GM18870 (cell line): ENCODE measurements at regions not wholly inside any gene's neighbourhood (a gene's known extent, or its start where the extent isn't known, plus 50 kb on each side); places are given as distances from the start of the nearest gene placed in this dataset.
"Not testable (repeated sequence)": the region's sequence is repeated elsewhere in the genome, so short reads cannot be mapped to it uniquely, and the experiment has no call there.

Experiments used
- ATAC-seq: cut with Tn5 transposase; IDR thresholded peaks from one replicate; pipeline ENCODE4 v1.9.1; 2021; ENCODE audit warnings: moderate library complexity; ENCODE audit not compliant: unreplicated experiment

DNA sequence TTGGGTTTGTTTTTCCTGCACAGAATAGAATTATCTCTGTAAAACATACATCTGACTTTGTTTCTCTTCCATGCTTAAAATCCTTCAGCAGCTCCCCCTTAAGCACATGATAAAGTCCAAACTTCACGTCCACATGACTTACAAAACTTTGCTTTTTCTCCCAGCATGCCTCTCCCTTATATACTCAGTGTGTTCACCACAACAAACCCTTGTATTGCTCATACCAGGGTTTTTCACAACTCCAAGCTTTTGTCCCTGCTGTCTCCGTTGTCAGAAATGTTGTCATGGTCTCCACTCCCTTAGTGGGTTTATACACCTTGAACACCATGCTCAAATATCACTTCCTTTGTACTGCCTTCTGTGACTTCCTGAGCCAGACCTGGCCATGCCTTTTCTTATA lies 91.1 kb upstream of the MITF start:
- ATAC-seq = no peak

DNA sequence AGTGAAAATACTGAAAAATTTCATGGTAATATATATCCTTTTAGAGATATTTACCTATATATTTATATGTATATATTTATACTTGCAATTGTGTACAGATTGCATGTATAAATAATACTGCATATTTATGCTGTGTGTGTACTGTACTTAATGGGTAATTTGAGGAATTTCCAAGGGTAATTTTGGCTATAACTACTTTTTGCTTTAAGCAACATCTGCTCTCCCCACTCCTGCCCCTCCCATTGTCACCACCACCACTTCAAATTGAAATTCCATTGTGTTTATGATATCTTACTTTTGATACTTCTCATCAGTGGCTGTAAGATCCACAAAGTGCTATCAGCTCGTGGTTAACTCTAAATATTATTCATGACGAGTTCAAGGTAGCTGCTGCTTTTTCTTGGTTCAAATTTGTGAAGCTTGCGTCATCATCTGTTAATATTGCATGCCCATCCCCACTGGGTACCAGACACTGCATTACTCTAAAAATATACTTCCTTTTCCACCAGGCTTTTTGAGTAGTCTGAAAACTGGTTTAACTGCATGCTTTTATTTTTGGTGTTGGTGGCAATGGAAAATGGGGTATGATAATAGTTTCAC lies 91.7 kb upstream of the MITF start:
- no peak for ATAC-seq

DNA sequence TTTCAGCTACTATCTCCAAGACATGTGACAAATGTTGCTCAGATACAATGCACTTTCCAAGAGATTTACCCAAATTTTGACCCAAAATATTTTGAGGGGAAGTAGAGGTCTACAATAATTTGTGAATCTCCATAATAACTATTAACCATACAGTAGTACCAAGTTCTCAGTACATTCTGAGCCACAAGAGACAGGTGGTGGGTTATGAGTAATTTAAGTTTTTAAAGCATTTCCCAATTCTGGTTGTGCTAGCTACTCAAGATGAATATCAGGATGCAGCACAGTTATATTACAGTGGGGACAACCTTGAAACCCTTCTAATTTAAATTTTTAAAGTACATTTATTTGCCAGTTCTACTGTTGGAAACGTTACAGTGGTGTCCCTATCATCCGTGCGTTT lies 92.2 kb upstream of the MITF start:
- no peak for ATAC-seq

DNA sequence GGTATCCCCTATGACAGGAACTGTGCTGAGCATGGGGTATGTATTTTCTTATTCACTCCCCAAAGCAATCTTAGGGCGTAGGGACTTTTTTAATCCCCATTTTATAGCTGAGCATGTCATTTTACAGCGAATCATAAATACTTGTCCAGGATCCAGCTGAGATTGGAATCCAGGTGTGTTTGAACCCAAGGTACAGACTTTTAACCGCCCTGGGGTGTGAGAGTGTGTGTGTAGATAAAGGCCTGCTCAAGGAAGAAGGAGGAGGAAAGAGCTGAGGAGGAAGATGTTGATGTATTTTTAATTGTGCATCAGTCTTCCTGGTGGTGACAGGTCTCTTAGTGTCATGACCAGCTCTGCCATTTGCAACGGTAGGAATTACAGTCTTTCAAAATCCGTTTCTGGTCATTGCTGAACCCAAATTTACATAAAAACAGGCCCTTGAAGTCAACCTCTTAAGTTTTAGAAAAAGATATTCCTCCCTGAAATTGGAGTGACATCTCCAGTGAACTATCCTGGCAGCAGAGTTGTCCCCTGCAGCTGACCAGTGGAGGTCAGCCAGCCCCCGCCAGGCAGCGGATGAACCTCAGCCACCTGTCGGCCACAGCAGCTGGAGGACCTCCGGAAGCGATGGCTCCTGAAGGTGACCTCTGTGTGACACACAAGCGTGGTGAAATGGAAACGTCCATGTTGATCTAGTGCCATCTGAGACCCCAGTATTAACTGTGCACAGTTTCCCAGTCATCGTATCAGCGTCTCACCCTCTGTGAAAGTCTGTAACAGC lies 92.8 kb upstream of the MITF start:
- no peak for ATAC-seq

DNA sequence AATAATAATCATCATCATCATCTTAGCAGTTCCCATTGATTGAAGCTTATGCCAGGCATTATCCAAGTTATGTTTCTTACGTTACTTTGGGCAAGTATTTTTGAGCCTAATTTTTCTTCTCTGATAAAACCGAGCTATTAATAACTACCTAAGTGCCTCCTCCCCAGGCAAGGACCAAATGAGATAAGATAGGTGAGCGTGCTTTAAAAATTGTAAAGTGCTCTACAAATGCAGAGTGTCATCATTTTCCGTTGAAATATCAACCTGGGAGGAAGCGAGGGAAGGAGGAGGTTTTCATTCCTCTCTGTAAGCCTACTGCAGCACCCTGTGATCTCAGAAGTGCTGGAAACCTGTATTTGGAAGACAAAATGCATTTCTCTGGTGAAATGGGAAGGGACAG lies 96.7 kb upstream of the MITF start:
- no peak for ATAC-seq

DNA sequence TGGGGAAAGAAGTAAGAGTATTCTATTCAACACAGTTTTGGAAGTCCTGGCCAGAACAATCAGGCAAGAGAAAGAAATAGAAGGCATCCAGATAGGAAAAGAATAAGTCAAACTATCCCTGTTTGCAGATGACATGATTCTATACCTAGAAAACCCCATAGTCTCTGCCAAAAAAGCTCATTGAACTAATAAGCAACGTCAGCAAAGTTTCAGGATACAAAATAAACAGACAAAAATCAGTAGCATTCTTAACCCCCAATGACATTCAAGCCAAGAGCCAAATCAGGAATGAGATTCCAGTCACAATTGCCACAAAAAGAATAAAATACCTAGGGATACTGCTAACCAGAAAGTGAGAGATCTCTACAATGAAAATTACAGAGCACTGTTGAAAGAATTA lies 99.4 kb upstream of the MITF start:
- ATAC-seq = no peak

DNA sequence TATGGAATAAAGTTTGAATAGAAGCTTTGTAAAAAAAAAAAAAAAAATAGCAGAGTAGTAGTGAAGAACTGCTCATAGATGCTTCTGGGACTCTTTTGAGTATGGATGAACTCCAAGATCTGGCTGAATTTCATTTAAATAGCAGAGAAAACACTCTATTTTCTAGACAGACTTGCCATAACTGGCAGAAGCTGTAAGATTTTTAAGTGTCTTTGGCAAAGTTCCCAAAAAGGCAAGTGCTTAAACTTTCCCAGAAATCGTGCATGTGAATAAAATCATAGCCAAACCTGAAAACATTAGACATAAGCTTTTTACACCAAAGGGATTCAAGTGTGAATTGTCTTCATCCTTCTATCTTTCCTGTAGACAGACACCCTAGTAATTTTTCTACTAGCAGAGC lies 110.3 kb upstream of the MITF start:
- no peak for ATAC-seq

DNA sequence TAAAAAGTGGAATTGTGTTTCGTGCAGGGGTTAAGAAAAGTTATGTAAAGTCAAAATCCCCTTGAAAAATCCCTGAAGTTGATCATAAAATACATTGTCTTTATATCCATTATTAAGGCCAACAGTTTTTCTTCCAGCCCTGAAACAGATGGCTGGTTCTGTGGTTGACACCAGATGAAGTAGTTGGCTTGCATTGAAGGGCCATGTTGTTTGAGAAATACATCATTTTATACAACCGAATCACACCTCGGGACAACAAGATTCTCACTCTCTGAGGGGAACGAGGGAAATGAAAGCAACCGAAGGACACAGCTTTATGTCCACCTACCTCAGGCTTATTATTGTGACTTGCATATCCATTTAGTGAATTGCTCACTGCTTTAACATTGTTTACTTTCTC lies 126.0 kb upstream of the MITF start:
- ATAC-seq = no peak

DNA sequence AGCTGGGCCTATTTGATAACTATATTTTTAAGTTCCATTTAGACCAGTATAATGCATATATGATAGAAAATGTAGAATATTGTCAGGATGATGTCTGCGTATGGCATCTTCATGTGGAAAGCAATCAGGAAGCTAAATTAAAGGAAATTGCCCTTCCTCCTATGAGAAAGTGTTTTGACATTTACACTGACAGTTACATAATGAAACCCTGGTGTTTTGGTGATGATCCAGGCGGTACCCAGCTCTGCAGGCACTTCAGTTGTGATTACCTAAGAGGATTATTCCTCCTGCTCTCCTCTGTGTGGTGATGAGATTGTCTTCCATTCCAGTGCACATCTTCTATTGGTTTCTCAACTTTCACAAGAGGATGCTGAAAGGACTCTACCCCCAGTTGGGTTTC lies 126.5 kb upstream of the MITF start:
- no peak for ATAC-seq

DNA sequence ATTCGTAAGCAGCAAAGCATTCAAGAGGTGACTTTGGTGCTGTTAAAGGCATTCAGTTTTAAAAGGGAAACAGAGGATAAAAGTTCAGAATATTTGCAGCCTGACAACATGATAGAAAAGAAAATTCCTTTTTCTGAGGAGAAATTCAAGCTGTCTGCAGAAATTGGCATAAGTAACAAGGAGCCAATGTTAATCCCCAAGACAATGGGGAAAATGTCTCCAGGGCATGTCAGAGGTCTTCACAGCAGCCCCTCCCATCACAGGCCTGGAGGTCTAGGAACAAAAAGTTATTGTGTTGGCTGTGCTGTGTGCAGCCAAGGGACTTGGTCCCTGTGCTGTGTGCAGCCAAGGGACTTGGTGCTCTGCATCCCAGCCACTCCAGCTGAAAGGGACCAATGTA lies 129.7 kb upstream of the MITF start:
- ATAC-seq = not testable (repeated sequence)

DNA sequence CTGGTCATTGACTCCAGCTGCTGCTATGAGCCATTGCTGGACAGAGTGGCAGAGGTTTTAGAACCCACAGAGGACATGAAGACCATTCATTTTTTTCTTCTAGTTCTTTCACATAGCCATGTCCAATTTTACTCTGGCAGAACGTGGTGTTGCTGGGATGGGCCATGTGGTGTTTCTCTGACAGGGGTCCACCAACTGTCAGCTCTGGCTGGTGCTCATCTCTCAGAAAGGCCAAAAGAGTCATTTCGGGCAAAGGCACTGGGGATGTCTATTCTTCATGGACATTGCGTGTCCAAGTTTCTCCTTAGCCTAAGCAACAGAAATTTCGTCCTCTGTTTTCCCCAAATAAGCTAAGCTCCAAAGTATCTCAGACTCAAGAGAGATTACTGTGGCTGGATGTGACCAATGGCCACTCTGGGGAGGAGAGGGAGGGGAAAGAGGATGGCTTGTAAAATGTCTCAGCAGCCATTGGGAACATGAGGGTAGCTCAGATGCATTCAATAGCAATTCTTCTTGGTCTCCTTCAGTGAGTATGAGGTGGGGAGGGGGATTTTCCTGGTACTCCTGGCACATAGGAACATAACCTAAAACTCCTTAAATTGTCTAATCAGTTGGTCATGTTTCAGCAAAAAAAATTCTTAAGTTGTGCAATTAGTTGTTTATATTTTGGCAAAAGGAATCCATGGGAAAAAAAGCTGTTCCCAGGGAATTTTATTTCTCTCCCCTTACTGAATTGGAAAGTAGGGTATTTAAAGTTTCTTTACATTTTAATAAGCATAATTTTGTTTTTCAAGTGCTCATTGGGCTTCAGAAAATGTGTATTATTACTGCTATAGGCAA lies 131.6 kb upstream of the MITF start:
- no peak for ATAC-seq

DNA sequence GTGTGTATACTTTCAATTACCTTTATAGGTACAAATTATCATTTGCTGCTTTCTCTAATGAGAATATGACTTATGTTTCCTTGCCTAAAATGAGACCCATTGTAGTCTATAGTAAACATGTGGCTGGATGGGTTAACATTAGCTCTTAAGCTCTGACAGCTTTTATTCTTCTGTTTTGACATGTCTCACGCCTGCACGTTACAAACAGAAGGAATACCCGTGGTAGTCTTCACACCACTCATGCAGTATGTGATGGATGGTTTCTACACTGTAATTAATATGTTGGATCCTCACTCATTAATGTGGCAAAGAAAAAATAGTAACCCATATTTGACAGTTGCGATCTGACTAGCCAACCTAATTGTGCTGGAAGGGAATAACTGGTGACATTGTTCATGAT lies 133.4 kb upstream of the MITF start:
- ATAC-seq = no peak

DNA sequence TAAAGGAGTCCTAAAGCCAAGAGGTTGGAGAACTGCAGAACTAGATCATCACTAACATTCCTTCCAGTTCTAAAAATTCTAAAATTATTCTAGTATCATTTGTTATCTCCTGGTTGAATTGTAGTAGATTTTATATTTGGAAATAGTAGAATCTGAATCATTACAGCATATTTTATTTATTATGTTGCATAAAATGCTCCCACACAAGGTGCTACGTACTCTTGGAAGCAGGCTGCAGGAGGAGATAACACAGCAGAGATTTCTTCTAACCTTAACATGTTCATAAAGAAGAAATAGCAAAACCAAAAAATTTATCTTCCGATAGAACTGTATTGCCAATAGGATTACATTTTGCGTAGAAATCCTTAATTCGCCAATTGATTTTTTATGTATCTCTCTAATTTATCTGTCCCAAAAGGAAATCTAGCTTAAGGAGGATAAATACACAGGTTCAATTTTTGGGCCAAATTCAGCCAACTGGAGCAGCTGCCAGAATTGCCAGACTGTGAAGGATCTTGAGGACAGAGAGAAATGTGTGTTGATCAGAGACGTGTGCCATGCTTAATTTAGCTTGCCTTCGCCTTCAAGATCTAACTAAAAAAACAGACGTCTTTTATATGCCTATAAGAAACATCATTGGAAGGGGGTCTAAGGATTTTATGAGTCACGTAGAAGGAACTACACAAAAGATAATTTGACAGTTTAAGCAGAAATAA lies 134.4 kb upstream of the MITF start:
- no peak for ATAC-seq

DNA sequence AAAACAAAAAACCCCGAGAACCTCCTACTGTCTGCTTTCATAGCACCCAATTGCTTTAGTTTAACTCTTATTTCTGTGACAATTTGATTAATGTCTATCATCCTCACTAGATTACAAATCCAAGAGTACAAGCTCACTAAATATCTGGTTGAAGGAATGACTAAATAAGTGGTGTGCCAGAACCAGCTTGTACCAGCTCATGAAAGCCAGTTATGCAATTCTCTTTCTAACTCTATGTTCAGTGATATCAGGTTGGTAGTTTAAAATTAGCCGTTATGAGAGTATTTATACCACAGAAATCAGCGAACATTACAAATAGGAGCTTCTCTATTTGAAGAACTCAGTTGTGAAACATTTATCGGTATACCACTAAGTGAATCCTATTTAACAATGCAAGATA lies 137.2 kb upstream of the MITF start:
- no peak for ATAC-seq

DNA sequence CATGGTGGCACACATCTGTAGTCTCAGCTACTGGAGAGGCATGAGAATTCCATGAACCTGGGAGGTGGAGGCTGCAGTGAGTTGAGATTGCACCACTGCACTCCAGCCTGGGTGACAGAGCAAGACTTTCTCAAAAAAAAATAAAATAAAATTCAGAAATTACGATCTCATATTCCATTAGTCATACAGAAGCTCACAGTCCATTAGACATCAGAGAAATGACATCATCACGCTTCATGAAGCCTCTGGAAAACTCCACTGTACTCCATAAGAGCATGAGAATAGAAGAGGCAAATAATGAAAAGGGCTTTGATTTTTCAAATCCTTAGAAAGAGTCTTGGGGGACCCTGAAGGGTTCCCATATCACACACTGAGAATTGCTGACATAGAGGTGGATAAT lies 145.0 kb upstream of the MITF start:
- ATAC-seq = no peak

DNA sequence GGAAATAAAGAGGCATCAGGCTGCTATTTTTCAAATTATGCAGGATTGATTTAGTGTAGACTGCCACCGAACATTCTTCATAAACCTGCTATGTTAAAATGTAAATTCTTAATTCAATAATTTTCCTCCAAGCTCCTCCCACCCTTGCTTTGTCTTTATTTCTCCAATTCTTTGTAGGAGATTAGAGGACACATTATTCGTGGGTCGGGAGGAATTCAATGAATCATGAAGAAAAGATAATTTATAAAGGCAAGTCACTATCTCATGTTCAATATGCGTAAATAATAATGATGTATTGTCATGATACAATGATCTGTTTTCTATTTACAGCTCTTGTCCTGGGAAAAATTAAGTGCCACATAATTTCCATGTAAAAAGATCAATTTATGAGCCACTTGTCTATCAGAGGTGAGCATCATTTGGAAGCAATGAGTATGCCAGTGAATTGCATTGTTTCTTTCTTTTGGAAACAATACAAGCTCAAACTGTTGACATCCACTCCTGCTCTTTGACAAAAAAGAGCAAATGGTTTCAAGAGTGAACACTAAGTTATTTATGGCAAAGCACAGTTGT lies 148.0 kb upstream of the MITF start:
- ATAC-seq = no peak

DNA sequence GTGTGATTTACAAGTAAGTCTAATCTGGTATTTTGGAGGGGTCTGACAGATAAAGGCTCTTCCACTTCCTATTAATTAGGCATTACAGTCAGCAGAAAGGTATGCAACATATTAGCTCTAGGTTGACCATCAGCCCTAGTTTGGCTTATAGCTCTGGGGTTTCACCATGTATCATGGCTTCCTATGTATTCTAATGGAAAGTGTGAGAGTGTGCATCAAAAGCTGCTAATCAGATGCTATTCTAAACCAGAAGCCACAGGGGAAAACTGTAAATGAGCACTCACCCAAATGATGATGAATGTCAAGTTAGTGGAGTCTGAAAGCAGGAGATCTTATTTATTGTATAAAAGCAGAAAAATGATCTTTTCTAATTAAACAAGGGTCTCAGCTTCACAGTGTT lies 149.2 kb upstream of the MITF start:
- ATAC-seq = no peak

DNA sequence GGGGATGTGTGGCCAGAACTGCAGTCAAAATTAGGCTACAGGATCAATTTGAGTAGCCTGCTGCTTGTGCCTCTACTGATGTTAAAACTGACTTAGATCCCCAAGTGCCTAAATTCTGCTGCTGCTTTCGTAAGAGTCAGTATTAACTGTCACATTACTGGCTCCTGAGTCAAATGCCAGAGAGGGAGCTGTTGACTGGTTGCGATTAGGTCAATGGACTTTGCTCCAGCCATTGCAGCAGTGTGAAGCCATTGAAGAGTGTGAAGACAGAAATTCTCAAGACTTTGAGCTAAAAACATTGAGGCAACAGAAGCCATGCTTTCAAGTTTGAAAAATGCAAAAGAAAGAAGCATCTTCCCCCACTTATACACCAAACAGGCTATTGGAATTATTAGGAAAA lies 151.1 kb upstream of the MITF start:
- ATAC-seq = no peak

DNA sequence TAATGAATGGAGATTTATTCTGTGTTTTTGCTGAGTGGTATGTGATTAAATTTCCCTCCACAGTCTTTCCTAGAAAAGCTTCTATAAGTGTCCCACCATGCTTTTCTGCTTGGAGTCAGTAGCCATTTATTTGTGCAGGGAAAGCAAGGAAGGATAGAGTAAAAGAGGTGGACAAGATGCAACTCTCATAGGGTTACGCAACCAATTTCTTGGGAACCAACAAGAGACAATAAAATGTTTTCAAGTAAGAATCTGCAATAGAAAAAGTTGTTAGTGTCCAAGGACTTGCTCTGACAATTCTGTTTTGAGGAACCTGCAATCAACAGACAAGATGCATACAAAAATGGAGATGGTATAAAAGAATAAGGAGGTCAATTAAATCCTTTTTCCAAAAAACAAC lies 153.8 kb upstream of the MITF start:
- no peak for ATAC-seq

DNA sequence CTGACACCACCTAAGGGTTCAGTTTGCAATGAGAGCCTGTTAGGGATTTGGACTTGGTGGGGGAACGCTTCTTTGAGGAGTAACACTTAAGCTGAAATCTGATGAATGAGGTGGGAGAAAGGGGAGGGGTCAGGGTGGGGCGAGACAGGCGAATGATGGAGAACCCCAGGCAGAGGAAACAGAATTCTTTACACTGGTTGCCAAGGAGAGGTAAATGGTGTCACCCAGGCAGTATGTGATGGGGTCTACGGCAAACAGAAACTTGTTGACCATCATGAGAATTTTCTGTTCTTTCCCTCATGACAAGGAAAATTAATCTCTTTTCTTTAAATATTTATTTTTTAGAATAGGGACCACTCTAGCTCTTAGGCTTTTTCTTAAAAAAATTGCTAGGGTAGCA lies 157.2 kb upstream of the MITF start:
- ATAC-seq = no peak
